Right lobe of liver (tissue), 4 donors: ENCODE measurements at regions not wholly inside any gene's neighbourhood (a gene's known extent, or its start where the extent isn't known, plus 50 kb on each side); places are given as distances from the start of the nearest gene placed in this dataset.

ENCODE experiments used
- CTCF ChIP-seq, 4 donors: fragments of 200-600 bp in 3 of 4; fragments of 450-650 bp in 1 of 4; IDR thresholded peaks; one replicate each; pipeline versions ENCODE4 v1.5.1 to v1.8.0; 2016 to 2022; ENCODE audit warnings: antibody characterized with exemption in 4 of 4, mild to moderate bottlenecking in 2 of 4
- POLR2A ChIP-seq: fragments of 450-650 bp; IDR thresholded peaks from one replicate; pipeline ENCODE4 v1.6.1; 2017; ENCODE audit warnings: antibody characterized with exemption, mild to moderate bottlenecking
- donor health status: DM: no; HTN: no; CAD: no.
- donor health status: DM: no; HTN: no; CAD: no.
- donor health status: DM: no; HTN: yes; CAD: no.

GRCh38 chr6:113352831-113353230, 504.3 kb upstream of the MARCKS start:
- TF ChIP-seq POLR2A (no peak), CTCF (IDR thresholded peaks at IDR 0.05) (no peak)
